ENCODE measurements at regions not wholly inside any gene's neighbourhood (a gene's known extent, or its start where the extent isn't known, plus 50 kb on each side); places are given as distances from the start of the nearest gene placed in this dataset.

DNA sequence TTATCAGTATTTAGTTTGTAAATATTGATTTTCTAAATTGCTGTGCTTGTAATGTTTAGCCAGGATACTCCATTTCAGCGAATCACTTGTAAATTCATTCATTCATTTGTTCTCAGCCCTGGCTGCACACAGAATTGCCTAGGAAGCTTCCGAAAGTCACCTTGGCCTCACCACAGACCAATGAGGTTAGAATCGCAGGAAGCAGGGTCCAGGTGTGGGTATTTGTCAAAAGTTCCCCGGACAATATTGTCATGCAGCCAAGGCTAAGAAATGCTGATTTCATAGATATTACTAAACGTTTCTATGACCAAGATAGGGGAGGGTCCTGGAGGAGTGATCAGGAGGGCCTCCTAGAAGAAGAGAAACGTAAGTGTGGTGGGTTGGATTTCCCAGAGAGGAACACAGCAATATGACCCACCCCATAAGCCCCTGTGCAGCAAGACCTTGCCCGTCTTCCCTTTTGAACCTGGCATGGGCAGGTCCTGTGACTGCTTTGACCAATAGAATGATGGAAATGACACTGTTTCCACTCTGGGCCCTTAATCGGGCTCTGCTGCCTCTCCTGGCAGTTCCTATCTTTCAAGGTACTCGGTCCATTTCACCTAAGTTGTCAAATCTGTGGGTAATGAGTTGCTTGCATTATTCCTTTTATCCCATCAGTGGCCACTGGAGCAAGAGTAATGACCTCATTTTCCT, 238.7 kb downstream of the FOXL1 start:
- no peak for DNase-seq (ENCODE audit: low read depth)
- TF ChIP-seq CTCF (conservative IDR thresholded peaks at IDR 0.05; ENCODE audit: low read depth, low read length): no peak

GRCh38 chr16:86818671-86819532, 240.6 kb downstream of the FOXL1 start:
- no peak for TF ChIP-seq CTCF (conservative IDR thresholded peaks at IDR 0.05; ENCODE audit: low read depth, low read length)
- H3K4me3 ChIP-seq (ENCODE audit: low read length): no peak overlapping the region
- no peak for DNase-seq (ENCODE audit: low read depth)

More for the DNA sequence above, 238.7 kb downstream of the FOXL1 start:
- no peak overlapping the region for H3K4me3 ChIP-seq (ENCODE audit: low read length)

DNA sequence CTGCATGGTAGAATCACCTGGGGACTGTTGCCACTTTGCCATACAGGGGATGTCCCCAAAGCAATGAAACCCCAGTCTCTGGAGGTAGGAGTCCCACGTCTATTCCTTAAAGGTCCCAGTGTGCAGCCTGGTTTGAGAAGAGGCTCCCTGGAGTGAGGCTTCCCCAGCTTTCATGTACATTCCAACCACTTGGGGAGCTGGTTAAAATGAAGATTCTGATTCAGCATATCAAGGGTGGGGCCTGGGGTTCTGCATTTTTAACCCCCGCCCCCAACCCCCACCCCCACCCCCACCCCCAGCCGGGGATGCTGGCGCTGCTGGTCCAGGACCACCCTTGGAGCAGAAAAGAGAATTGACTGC, 241.2 kb downstream of the FOXL1 start:
- no peak overlapping the region for H3K4me3 ChIP-seq (ENCODE audit: low read length)
- TF ChIP-seq CTCF (conservative IDR thresholded peaks at IDR 0.05; ENCODE audit: low read depth, low read length): peak; percentile 41
- no peak for DNase-seq (ENCODE audit: low read depth)

DNA sequence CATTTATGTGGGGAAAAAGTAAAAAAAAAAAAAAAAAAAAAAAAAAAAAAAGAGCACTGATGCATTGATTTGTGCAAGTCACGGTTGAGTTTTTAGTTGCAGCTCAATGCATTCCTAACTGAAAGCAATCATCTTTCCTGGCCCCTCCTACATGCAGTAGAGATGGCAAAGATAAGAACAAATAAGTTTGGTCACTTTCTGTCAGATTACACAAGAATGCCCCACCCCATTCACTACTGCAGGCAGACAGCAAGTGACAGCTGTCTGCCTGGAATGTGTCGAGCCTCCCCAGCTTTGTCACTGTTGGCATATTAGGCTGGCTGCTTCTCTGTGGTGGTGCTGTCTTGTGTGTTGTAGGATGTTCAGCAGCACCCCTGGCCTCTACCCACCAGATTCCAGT, 243.5 kb downstream of the FOXL1 start:
- DNase-seq (ENCODE audit: low read depth): no peak
- no peak for TF ChIP-seq CTCF (conservative IDR thresholded peaks at IDR 0.05; ENCODE audit: low read depth, low read length)
- H3K4me3 ChIP-seq (ENCODE audit: low read length): no peak overlapping the region

GRCh38 chr16:86823125-86823524, 244.8 kb downstream of the FOXL1 start:
- TF ChIP-seq CTCF (conservative IDR thresholded peaks at IDR 0.05; ENCODE audit: low read depth, low read length): no peak
- DNase-seq (ENCODE audit: low read depth): no peak
- H3K4me3 ChIP-seq (ENCODE audit: low read length): no peak overlapping the region

DNA sequence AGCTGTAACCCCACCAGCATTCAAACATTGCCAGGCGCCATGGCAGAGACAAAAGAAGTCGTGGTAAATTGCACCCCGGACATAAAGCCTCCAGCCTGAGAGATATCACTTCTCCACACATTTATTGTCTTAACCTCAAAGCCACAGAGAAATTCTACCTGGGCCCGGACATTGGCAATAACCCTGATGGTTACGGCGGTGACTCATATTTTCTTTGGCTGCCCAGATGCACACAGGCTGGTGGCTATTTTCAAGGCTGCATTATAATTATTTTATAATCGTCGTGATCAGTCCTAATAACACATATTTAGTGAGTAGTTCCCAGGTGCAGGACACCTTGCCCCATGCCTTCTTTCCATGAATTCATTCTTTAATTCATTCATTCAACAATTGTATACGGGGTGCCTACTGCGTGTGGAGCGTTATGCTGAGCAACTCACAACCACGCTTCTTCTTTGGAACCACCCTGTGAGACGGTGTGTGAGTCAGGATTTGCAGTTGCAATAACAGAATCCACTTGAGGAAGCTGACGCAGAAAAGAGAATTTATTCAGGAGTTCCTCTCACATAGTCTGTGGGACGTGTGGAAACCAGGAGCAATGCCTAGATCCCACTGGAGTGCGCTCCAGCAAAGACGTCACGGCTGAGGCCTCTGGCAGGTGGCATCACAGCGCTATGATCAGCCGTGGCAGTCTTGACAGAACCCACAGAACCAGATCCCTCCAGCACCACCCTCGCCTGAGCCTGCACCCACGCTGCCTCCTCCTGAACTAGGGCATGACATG, 245.7 kb downstream of the FOXL1 start:
- DNase-seq (ENCODE audit: low read depth): no peak
- H3K4me3 ChIP-seq (ENCODE audit: low read length): no peak overlapping the region
- no peak for TF ChIP-seq CTCF (conservative IDR thresholded peaks at IDR 0.05; ENCODE audit: low read depth, low read length)
